ENCODE measurements at regions not wholly inside any gene's neighbourhood (a gene's known extent, or its start where the extent isn't known, plus 50 kb on each side); places are given as distances from the start of the nearest gene placed in this dataset.

DNA sequence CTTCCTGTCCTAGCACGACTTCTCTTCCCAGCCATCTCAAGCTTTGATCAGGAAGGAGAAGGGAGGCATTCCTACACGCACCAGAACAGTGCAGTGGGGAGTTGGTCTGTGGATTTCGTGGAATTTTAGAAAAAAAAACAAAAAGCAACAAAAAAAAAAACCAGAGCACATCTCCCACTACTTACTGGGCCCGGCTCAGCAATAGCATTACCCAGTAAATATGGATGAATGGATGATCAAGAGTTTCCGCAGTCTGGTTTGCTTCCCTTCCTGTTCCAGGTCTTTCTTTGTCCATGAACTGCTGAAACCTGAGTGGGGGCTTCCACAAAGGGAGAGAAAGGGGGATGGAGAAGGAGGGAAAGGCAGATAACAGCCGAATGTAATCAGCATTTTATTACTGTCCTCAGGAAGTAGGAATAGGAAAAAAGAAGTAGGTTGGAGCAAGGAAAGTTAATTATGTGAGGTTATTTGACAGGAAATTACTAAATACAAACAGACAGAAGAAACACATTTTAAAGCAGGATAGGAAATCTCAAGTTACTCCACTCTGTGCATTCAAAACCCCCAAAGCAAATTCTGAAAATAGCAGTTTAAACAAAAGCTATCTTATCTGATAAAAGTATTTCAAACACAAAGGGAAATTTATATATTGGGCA is 349.0 kb downstream of the PRL start:
- Histone ChIP-seq H3K4me3 (ENCODE audit: low read length) (no peak overlapping the region), H3K4me1 (ENCODE audit: control insufficient read depth, low read length) (no peaks in the 10 kb centered on the region), H3K9me3 (ENCODE audit: control insufficient read depth, insufficient read depth, low read length) (no peaks in the 10 kb centered on the region), H3K27me3 (ENCODE audit: control insufficient read depth, low read length) (peaks cover 3% of the 10 kb centered on the region; the same call in 1 of the 2 replicates), H3K27ac (ENCODE audit: low read depth, low read length) (no peak overlapping the region), H3K9me2 (replicated peaks; ENCODE audit: control insufficient read depth, low read length) (no peaks in the 10 kb centered on the region), H3F3A (ENCODE audit: control insufficient read depth, insufficient read depth) (no peaks in the 10 kb centered on the region), H4K20me1 (ENCODE audit: control insufficient read depth, insufficient read depth, low read depth, low read length) (no peaks in the 10 kb centered on the region), H3K79me2 (ENCODE audit: control insufficient read depth, low read length) (no peaks in the 10 kb centered on the region), H3K36me3 (ENCODE audit: control insufficient read depth, low read length) (no peaks in the 10 kb centered on the region), H3K4me2 (ENCODE audit: low read length) (no peak overlapping the region)
- TF ChIP-seq EZH2phosphoT487 (IDR thresholded peaks at IDR 0.05; ENCODE audit: borderline replicate concordance, low read length), result no peak
- TF ChIP-seq, protein P1, sequence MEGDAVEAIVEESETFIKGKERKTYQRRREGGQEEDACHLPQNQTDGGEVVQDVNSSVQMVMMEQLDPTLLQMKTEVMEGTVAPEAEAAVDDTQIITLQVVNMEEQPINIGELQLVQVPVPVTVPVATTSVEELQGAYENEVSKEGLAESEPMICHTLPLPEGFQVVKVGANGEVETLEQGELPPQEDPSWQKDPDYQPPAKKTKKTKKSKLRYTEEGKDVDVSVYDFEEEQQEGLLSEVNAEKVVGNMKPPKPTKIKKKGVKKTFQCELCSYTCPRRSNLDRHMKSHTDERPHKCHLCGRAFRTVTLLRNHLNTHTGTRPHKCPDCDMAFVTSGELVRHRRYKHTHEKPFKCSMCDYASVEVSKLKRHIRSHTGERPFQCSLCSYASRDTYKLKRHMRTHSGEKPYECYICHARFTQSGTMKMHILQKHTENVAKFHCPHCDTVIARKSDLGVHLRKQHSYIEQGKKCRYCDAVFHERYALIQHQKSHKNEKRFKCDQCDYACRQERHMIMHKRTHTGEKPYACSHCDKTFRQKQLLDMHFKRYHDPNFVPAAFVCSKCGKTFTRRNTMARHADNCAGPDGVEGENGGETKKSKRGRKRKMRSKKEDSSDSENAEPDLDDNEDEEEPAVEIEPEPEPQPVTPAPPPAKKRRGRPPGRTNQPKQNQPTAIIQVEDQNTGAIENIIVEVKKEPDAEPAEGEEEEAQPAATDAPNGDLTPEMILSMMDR (IDR thresholded peaks at IDR 0.05; ENCODE audit: low read depth, low read length, poor library complexity, severe bottlenecking), result no peak

GRCh38 chr6:21949211-21949801 is 347.5 kb downstream of the PRL start:
- no peaks in the 10 kb centered on the region for H3K9me2 ChIP-seq (replicated peaks; ENCODE audit: control insufficient read depth, low read length)
- H3F3A ChIP-seq (ENCODE audit: control insufficient read depth, insufficient read depth), result no peaks in the 10 kb centered on the region
- H3K79me2 ChIP-seq (ENCODE audit: control insufficient read depth, low read length), result no peaks in the 10 kb centered on the region
- H4K20me1 ChIP-seq (ENCODE audit: control insufficient read depth, insufficient read depth, low read depth, low read length), result no peaks in the 10 kb centered on the region
- no peaks in the 10 kb centered on the region for H3K36me3 ChIP-seq (ENCODE audit: control insufficient read depth, low read length)
- no peak overlapping the region for H3K27ac ChIP-seq (ENCODE audit: low read depth, low read length)
- peaks cover 3% of the 10 kb centered on the region; the same call in 1 of the 2 replicates for H3K27me3 ChIP-seq (ENCODE audit: control insufficient read depth, low read length)
- no peak overlapping the region for H3K4me2 ChIP-seq (ENCODE audit: low read length)
- H3K4me3 ChIP-seq (ENCODE audit: low read length), result no peak overlapping the region
- H3K4me1 ChIP-seq (ENCODE audit: control insufficient read depth, low read length), result no peaks in the 10 kb centered on the region
- TF ChIP-seq, protein P1 (IDR thresholded peaks at IDR 0.05; ENCODE audit: low read depth, low read length, poor library complexity, severe bottlenecking), result no peak
- TF ChIP-seq EZH2phosphoT487 (IDR thresholded peaks at IDR 0.05; ENCODE audit: borderline replicate concordance, low read length), result no peak
- no peaks in the 10 kb centered on the region for H3K9me3 ChIP-seq (ENCODE audit: control insufficient read depth, insufficient read depth, low read length)

DNA sequence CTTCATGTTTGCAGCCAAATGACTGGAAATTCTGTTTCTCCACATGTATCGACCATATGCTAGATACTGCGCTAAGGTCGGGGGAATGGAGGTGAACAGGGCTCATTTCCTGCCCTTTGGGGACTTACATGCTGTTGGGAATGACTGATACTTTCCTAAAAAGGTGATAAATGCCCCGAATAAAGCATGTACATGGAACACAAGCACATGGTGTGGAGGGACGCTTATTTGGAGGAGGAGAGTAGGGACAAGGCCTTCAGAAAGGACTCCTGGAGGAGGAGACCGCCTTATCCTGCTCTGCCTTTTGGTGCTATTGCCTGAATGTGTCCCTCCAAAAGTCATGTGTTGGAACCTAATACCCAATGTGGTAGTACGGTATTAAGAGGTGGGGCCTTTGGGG is 344.5 kb downstream of the PRL start:
- H3F3A ChIP-seq (ENCODE audit: control insufficient read depth, insufficient read depth), result no peaks in the 10 kb centered on the region
- H3K36me3 ChIP-seq (ENCODE audit: control insufficient read depth, low read length), result no peaks in the 10 kb centered on the region
- H3K4me3 ChIP-seq (ENCODE audit: low read length), result no peak overlapping the region
- no peak overlapping the region for H3K4me2 ChIP-seq (ENCODE audit: low read length)
- no peaks in the 10 kb centered on the region for H3K4me1 ChIP-seq (ENCODE audit: control insufficient read depth, low read length)
- no peaks in the 10 kb centered on the region for H3K9me3 ChIP-seq (ENCODE audit: control insufficient read depth, insufficient read depth, low read length)
- H3K9me2 ChIP-seq (replicated peaks; ENCODE audit: control insufficient read depth, low read length), result no peaks in the 10 kb centered on the region
- TF ChIP-seq EZH2phosphoT487 (IDR thresholded peaks at IDR 0.05; ENCODE audit: borderline replicate concordance, low read length), result no peak
- TF ChIP-seq, protein P1 (IDR thresholded peaks at IDR 0.05; ENCODE audit: low read depth, low read length, poor library complexity, severe bottlenecking), result no peak
- no peaks in the 10 kb centered on the region for H4K20me1 ChIP-seq (ENCODE audit: control insufficient read depth, insufficient read depth, low read depth, low read length)
- no peak overlapping the region for H3K27ac ChIP-seq (ENCODE audit: low read depth, low read length)
- peaks cover 3% of the 10 kb centered on the region; the same call in 1 of the 2 replicates for H3K27me3 ChIP-seq (ENCODE audit: control insufficient read depth, low read length)
- H3K79me2 ChIP-seq (ENCODE audit: control insufficient read depth, low read length), result no peaks in the 10 kb centered on the region

Data from DOHH2 (cell line).